K562 (cell line): ENCODE measurements at regions not wholly inside any gene's neighbourhood (a gene's known extent, or its start where the extent isn't known, plus 50 kb on each side); places are given as distances from the start of the nearest gene placed in this dataset.

ENCODE experiments used
- ATAC-seq: fragments of 200-7000 bp; cut with Tn5 transposase; 3 replicates; pipeline ENCODE4 v1.9.1; 2020; ENCODE audit warnings: moderate library complexity
- BruUV-seq: library from RNA; stranded (reverse); fragments of 400-500 nt; replicated peaks from 2 replicates; lab custom pipeline; 2021; lab: Mats Ljungman, UMichigan
- CTCF ChIA-PET: fragments of 300-600 bp; formaldehyde crosslinking; extraction: SDS; loops from one replicate; lab custom pipeline; 2021; ENCODE audit warnings: low intra/inter-chr PET ratio; lab: Yijun Ruan, JAX
- POLR2A ChIA-PET: fragments of 300-600, 350-650 bp; sonication (Branson Sonifier 250); formaldehyde crosslinking; extraction: SDS; loops from one replicate; lab custom pipeline; 2021; ENCODE audit warnings: antibody characterized with exemption, inconsistent platforms; lab: Yijun Ruan, JAX
- DNase-seq, 4 experiments: peaks; one replicate each; pipeline versions ENCODE4 v3.0.0 to v3.0.0-alpha.2; 2011 to 2018; ENCODE audit warnings: low spot score in 3 of 4, mixed read lengths in 3 of 4; ENCODE audit errors: extremely low read depth in 1 of 4
- FAIRE-seq: peaks from 2 replicates; lab custom pipeline; 2011; peaks lifted over from hg19 to GRCh38; lab: Jason Lieb, UNC
- H2AFZ ChIP-seq: 2 replicates; pipeline ENCODE4 v1.6.0; 2011; ENCODE audit warnings: low read depth, low read length, control low read depth, inconsistent platforms
- H3K27ac ChIP-seq: fragments of 200-600 bp; 3 replicates; pipeline ENCODE4 v1.8.0; 2011; ENCODE audit warnings: low read depth, mild to moderate bottlenecking, control low read depth, inconsistent platforms, low read length, moderate library complexity, mixed read lengths; ENCODE audit errors: extremely low read depth
- H3K27me3 ChIP-seq, 2 experiments: fragments of 300-600 bp in 1 of 2; 2 replicates in 1 of 2; 3 replicates in 1 of 2; pipeline versions ENCODE4 v1.6.0 to v1.8.0; 2011; ENCODE audit warnings: inconsistent platforms in 2 of 2, low read length in 2 of 2, mild to moderate bottlenecking in 1 of 2, mixed read lengths in 1 of 2, moderate library complexity in 1 of 2; ENCODE audit not compliant: control insufficient read depth in 2 of 2, insufficient read depth in 2 of 2
- H3K36me3 ChIP-seq: fragments of 300-600 bp; 3 replicates; pipeline ENCODE4 v1.8.0; 2011; ENCODE audit warnings: mild to moderate bottlenecking, low read length, inconsistent platforms; ENCODE audit not compliant: control insufficient read depth, insufficient read depth
- H3K4me1 ChIP-seq, 2 experiments: fragments of 200-600 bp in 1 of 2; replicated peaks in 1 of 2; 2 replicates in 1 of 2; 3 replicates in 1 of 2; pipeline versions ENCODE4 v1.5.1 to v1.8.0; 2011; ENCODE audit warnings: inconsistent platforms in 2 of 2, low read length in 2 of 2, mild to moderate bottlenecking in 1 of 2, mixed read lengths in 1 of 2, moderate library complexity in 1 of 2; ENCODE audit not compliant: control insufficient read depth in 2 of 2, insufficient read depth in 2 of 2
- H3K4me2 ChIP-seq: 2 replicates; pipeline ENCODE4 v1.6.1; 2011; ENCODE audit warnings: low read length, control low read depth, inconsistent platforms, mixed read lengths; ENCODE audit not compliant: insufficient read depth
- H3K4me3 ChIP-seq: fragments of 200-600 bp; sonication (generic), shearing (Covaris generic); 2 replicates; pipeline ENCODE4 v1.5.1; 2016; ENCODE audit warnings: control low read depth, inconsistent platforms
- H3K79me2 ChIP-seq: fragments of 200-600 bp; 3 replicates; pipeline ENCODE4 v1.8.0; 2011; ENCODE audit warnings: low read length, inconsistent platforms; ENCODE audit not compliant: control insufficient read depth, insufficient read depth
- H3K9ac ChIP-seq, 2 experiments: 2 replicates each; pipeline versions ENCODE4 v1.6.0 to v1.6.1; 2011; ENCODE audit warnings: low read depth in 2 of 2, low read length in 2 of 2, control low read depth in 1 of 2, inconsistent platforms in 1 of 2, mild to moderate bottlenecking in 1 of 2, mixed read lengths in 1 of 2; ENCODE audit not compliant: insufficient read depth in 1 of 2
- H3K9me1 ChIP-seq: one replicate; pipeline ENCODE4 v1.6.0; 2011; ENCODE audit warnings: inconsistent platforms, mild to moderate bottlenecking, low read length, moderate library complexity; ENCODE audit not compliant: control insufficient read depth, insufficient read depth
- H3K9me3 ChIP-seq: replicated peaks from 2 replicates; pipeline ENCODE4 v1.5.1; 2011; ENCODE audit warnings: low read depth, low read length, inconsistent platforms; ENCODE audit not compliant: control insufficient read depth, insufficient read depth
- H4K20me1 ChIP-seq: replicated peaks from 2 replicates; pipeline ENCODE4 v1.6.1; 2011; ENCODE audit warnings: low read length, inconsistent platforms, mixed read lengths; ENCODE audit not compliant: control insufficient read depth, insufficient read depth
- ATF3 ChIP-seq, 2 experiments: fragments of 450-650 bp in 1 of 2; sonication (generic) in 1 of 2; formaldehyde crosslinking in 1 of 2; IDR thresholded peaks in 1 of 2; conservative IDR thresholded peaks in 1 of 2; 2 replicates each; pipeline versions ENCODE4 v1.6.1 to v1.8.1; 2016 to 2023; ENCODE audit warnings: mild to moderate bottlenecking in 2 of 2, moderate library complexity in 2 of 2, inconsistent platforms in 1 of 2, missing genetic modification reagents in 1 of 2
- HMG20A ChIP-seq: fragments of 450-650 bp; formaldehyde crosslinking; conservative IDR thresholded peaks from 2 replicates; pipeline ENCODE4 v1.4.0; 2020; ENCODE audit warnings: mild to moderate bottlenecking, mixed read lengths
- KAT8 ChIP-seq: fragments of 450-650 bp; IDR thresholded peaks from 2 replicates; pipeline ENCODE4 v1.6.1; 2016; ENCODE audit warnings: low read depth, mild to moderate bottlenecking
- KLF16 ChIP-seq: IDR thresholded peaks from 2 replicates; pipeline ENCODE4 v1.6.1; 2016; ENCODE audit warnings: antibody characterized with exemption
- PCBP2 ChIP-seq: fragments of 200-400 bp; formaldehyde crosslinking; IDR thresholded peaks from 2 replicates; pipeline ENCODE4 v1.6.1; 2018; ENCODE audit warnings: low read length, low read depth, mild to moderate bottlenecking, moderate library complexity; ENCODE audit not compliant: poor library complexity, severe bottlenecking
- RCOR1 ChIP-seq, 2 experiments: IDR thresholded peaks; 2 replicates each; pipeline ENCODE4 v1.6.1; 2012; ENCODE audit warnings: low read depth in 2 of 2, low read length in 2 of 2, borderline replicate concordance in 1 of 2, improper control_type of control experiment in 1 of 2
- SAFB ChIP-seq: fragments of 200-400 bp; formaldehyde crosslinking; IDR thresholded peaks from 2 replicates; pipeline ENCODE4 v1.6.1; 2017; ENCODE audit warnings: low read depth, low read length, borderline replicate concordance
- SAP30 ChIP-seq: fragments of 200-600 bp; sonication (generic); IDR thresholded peaks from 2 replicates; pipeline ENCODE4 v1.6.1; 2012; ENCODE audit warnings: borderline replicate concordance, low read depth, mild to moderate bottlenecking, moderate library complexity, low read length, control low read depth, inconsistent platforms; ENCODE audit not compliant: insufficient read depth, poor library complexity, severe bottlenecking
- TGIF2 ChIP-seq: sonication (generic); formaldehyde crosslinking; IDR thresholded peaks from 2 replicates; pipeline ENCODE4 v1.8.1; 2022; ENCODE audit warnings: mild to moderate bottlenecking, missing genetic modification reagents, moderate library complexity
- ZKSCAN3 ChIP-seq: fragments of 250-450 bp; sonication (Bioruptor Pico); IDR thresholded peaks from 2 replicates; pipeline ENCODE4 v1.4.0; 2020
- ZNF586 ChIP-seq: fragments of 450-650 bp; formaldehyde crosslinking; conservative IDR thresholded peaks from 2 replicates; pipeline ENCODE4 v1.4.0; 2020; ENCODE audit warnings: mild to moderate bottlenecking, moderate library complexity
- WGBS: fragments of 100-300 bp; shearing (Covaris generic); methylation state at CpG from one replicate; pipeline ENCODE4 v1.1.6; 2016; ENCODE audit warnings: low coverage, mixed read lengths; ENCODE audit not compliant: insufficient coverage; ENCODE audit errors: missing lambda C conversion rate; 5-methylcytosine and 5-hydroxymethylcytosine counted together
- in situ Hi-C: fragments of 300-500 bp; cut with MboI; formaldehyde crosslinking; loops from 4 replicates; pipeline ENCODE4 v1.15.0; 2018; ENCODE audit warnings: inconsistent platforms, mixed read lengths
- intact Hi-C: fragments of 100-400 bp; cut with micrococcal nuclease; formaldehyde crosslinking; loops from 2 replicates; pipeline ENCODE4 v1.14.2; 2022
- TF ChIP-seq, protein P1 (sequence below), 2 experiments: fragments of 450-650 bp; conservative IDR thresholded peaks; 2 replicates each; pipeline ENCODE4 v1.6.1; 2017; ENCODE audit warnings: mild to moderate bottlenecking in 2 of 2, moderate library complexity in 2 of 2

- no peak overlapping the region for H3K4me3 ChIP-seq
- no peaks in the 10 kb centered on the region for H3K4me1 ChIP-seq
- no peak overlapping the region for H2AFZ ChIP-seq
- no peaks in the 10 kb centered on the region for H3K36me3 ChIP-seq
- CTCF ChIA-PET = no interaction called here
- H3K27me3 ChIP-seq = peaks cover 2 to 3% of the 10 kb centered on the region in 2 experiments; a peak in 2 of 5 replicates
- H3K9ac ChIP-seq = no peak overlapping the region
- no peak for TF ChIP-seq HMG20A
- no peak for TF ChIP-seq ZNF586 (CRISPR knock-in tag)
- TF ChIP-seq PCBP2 = no peak
- TF ChIP-seq ZKSCAN3 (CRISPR knock-in tag) = no peak
- no peak for TF ChIP-seq ATF3 (IDR thresholded peaks at IDR 0.05)
- TF ChIP-seq ATF3 (CRISPR knock-in tag; conservative IDR thresholded peaks at IDR 0.05) = no peak
- TF ChIP-seq KAT8 = no peak
- TF ChIP-seq SAP30 = no peak
- no peak for TF ChIP-seq RCOR1 (IDR thresholded peaks at IDR 0.05; ENCODE audit: borderline replicate concordance in 1 of 2, low read depth in 2 of 2, low read length in 2 of 2)
- no peak for TF ChIP-seq TGIF2 (CRISPR knock-in tag)
- TF ChIP-seq SAFB = no peak
- no peak for TF ChIP-seq KLF16
- TF ChIP-seq, protein P1, sequence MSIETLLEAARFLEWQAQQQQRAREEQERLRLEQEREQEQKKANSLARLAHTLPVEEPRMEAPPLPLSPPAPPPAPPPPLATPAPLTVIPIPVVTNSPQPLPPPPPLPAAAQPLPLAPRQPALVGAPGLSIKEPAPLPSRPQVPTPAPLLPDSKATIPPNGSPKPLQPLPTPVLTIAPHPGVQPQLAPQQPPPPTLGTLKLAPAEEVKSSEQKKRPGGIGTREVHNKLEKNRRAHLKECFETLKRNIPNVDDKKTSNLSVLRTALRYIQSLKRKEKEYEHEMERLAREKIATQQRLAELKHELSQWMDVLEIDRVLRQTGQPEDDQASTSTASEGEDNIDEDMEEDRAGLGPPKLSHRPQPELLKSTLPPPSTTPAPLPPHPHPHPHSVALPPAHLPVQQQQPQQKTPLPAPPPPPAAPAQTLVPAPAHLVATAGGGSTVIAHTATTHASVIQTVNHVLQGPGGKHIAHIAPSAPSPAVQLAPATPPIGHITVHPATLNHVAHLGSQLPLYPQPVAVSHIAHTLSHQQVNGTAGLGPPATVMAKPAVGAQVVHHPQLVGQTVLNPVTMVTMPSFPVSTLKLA (conservative IDR thresholded peaks at IDR 0.05) = no peak
- no peak for DNase-seq
- no peak for FAIRE-seq
- H3K9me1 ChIP-seq = no peaks in the 10 kb centered on the region
- POLR2A ChIA-PET = no interaction called here
- ATAC-seq = no peak
- no peaks in the 10 kb centered on the region for H3K9me3 ChIP-seq
- no peaks in the 10 kb centered on the region for H3K79me2 ChIP-seq
- H4K20me1 ChIP-seq = 0 out of 2 replicates have a peak, but pooled peaks cover 4% of the 10 kb centered on the region
- BruUV-seq = no TSS peak
- intact Hi-C loops = no loop called here
- in situ Hi-C loops = no loop called here
- no peak overlapping the region for H3K4me2 ChIP-seq
- H3K27ac ChIP-seq = no peak overlapping the region
- 1% methylated on average over 5 of the region's 5 CpGs for WGBS
These were observed 157.2 kb downstream of the RPLP1 start for GRCh38 chr15:69609776-69610175.
